ENCODE measurements at regions not wholly inside any gene's neighbourhood (a gene's known extent, or its start where the extent isn't known, plus 50 kb on each side); places are given as distances from the start of the nearest gene placed in this dataset.

- H3K36me3 ChIP-seq = no peaks in the 10 kb centered on the region
- intact Hi-C loops (cut with DNase I; ENCODE audit: low total_unique reads) = no loop called here
- peak overlapping the region in 1 of 3 donors; percentile 22 for H3K4me3 ChIP-seq
- TF ChIP-seq CTCF (IDR thresholded peaks at IDR 0.05) (no peak), POLR2AphosphoS5 (IDR thresholded peaks at IDR 0.05) (no peak), POLR2A (IDR thresholded peaks at IDR 0.05) (no peak)
- peaks cover 13 to 16% of the 10 kb centered on the region in 2 donors for H3K4me1 ChIP-seq
- no peaks in the 10 kb centered on the region for H3K9me3 ChIP-seq
- no peaks in the 10 kb centered on the region for H3K27me3 ChIP-seq
- no peak for DNase-seq (ENCODE audit: low spot score in 2 of 2)
- peak overlapping the region; percentile 70 to 79 for H3K27ac ChIP-seq
Measured at GRCh38 chr3:177823701-177824189, 626.5 kb upstream of the TBL1XR1 start.

GRCh38 chr3:177824190-177824786 is 627.0 kb upstream of the TBL1XR1 start:
- H3K4me1 ChIP-seq = peaks cover 13 to 16% of the 10 kb centered on the region in 2 donors
- H3K27me3 ChIP-seq = no peaks in the 10 kb centered on the region
- no peaks in the 10 kb centered on the region for H3K36me3 ChIP-seq
- H3K4me3 ChIP-seq = peak overlapping the region in 1 of 3 donors; percentile 22
- H3K27ac ChIP-seq = peak overlapping the region; percentile 70 to 79
- intact Hi-C loops (cut with DNase I; ENCODE audit: low total_unique reads) = no loop called here
- no peak for TF ChIP-seq POLR2A (IDR thresholded peaks at IDR 0.05)
- peak; percentile 60 to 90 (median 88) for TF ChIP-seq POLR2AphosphoS5 (IDR thresholded peaks at IDR 0.05)
- peak in 1 of 2 donors; percentile 72 for DNase-seq (ENCODE audit: low spot score in 2 of 2)
- no peaks in the 10 kb centered on the region for H3K9me3 ChIP-seq

GRCh38 chr3:177824841-177825240 is 627.6 kb upstream of the TBL1XR1 start:
- Histone ChIP-seq H3K27me3 (no peaks in the 10 kb centered on the region), H3K27ac (peak overlapping the region; percentile 70 to 79), H3K4me3 (no peak overlapping the region), H3K4me1 (peaks cover 13 to 16% of the 10 kb centered on the region in 2 donors), H3K9me3 (no peaks in the 10 kb centered on the region), H3K36me3 (no peaks in the 10 kb centered on the region)
- DNase-seq (ENCODE audit: low spot score in 2 of 2) = no peak
- no peak for TF ChIP-seq POLR2AphosphoS5 (IDR thresholded peaks at IDR 0.05)
- no peak for TF ChIP-seq POLR2A (IDR thresholded peaks at IDR 0.05)
- no peak for TF ChIP-seq CTCF (IDR thresholded peaks at IDR 0.05)
- intact Hi-C loops (cut with DNase I; ENCODE audit: low total_unique reads) = no loop called here

GRCh38 chr3:177826253-177826652 is 629.0 kb upstream of the TBL1XR1 start:
- Histone ChIP-seq H3K27me3 (no peaks in the 10 kb centered on the region), H3K4me3 (no peak overlapping the region), H3K27ac (peak overlapping the region; percentile 20 to 52), H3K36me3 (no peaks in the 10 kb centered on the region), H3K9me3 (no peaks in the 10 kb centered on the region), H3K4me1 (peaks cover 13 to 16% of the 10 kb centered on the region in 2 donors)
- no peak for DNase-seq (ENCODE audit: low spot score in 2 of 2)
- TF ChIP-seq CTCF (IDR thresholded peaks at IDR 0.05) = no peak
- no peak for TF ChIP-seq POLR2AphosphoS5 (IDR thresholded peaks at IDR 0.05)
- no peak for TF ChIP-seq POLR2A (IDR thresholded peaks at IDR 0.05)
- intact Hi-C loops (cut with DNase I; ENCODE audit: low total_unique reads) = no loop called here

GRCh38 chr3:177827511-177828207 is 630.4 kb upstream of the TBL1XR1 start:
- no peaks in the 10 kb centered on the region for H3K9me3 ChIP-seq
- peak overlapping the region; percentile 42 to 52 for H3K27ac ChIP-seq
- H3K4me3 ChIP-seq = no peak overlapping the region
- DNase-seq (ENCODE audit: low spot score in 2 of 2) = no peak
- TF ChIP-seq POLR2A (IDR thresholded peaks at IDR 0.05) (no peak), CTCF (IDR thresholded peaks at IDR 0.05) (no peak), POLR2AphosphoS5 (IDR thresholded peaks at IDR 0.05) (no peak)
- no peaks in the 10 kb centered on the region for H3K27me3 ChIP-seq
- H3K36me3 ChIP-seq = no peaks in the 10 kb centered on the region
- intact Hi-C loops (cut with DNase I; ENCODE audit: low total_unique reads) = no loop called here
- H3K4me1 ChIP-seq = peaks cover 13 to 16% of the 10 kb centered on the region in 2 donors

Data from breast epithelium (tissue), 4 donors.